ENCODE measurements at regions not wholly inside any gene's neighbourhood (a gene's known extent, or its start where the extent isn't known, plus 50 kb on each side); places are given as distances from the start of the nearest gene placed in this dataset.

- TF ChIP-seq POLR2A (IDR thresholded peaks at IDR 0.05), result no peak
- TF ChIP-seq, protein P1, sequence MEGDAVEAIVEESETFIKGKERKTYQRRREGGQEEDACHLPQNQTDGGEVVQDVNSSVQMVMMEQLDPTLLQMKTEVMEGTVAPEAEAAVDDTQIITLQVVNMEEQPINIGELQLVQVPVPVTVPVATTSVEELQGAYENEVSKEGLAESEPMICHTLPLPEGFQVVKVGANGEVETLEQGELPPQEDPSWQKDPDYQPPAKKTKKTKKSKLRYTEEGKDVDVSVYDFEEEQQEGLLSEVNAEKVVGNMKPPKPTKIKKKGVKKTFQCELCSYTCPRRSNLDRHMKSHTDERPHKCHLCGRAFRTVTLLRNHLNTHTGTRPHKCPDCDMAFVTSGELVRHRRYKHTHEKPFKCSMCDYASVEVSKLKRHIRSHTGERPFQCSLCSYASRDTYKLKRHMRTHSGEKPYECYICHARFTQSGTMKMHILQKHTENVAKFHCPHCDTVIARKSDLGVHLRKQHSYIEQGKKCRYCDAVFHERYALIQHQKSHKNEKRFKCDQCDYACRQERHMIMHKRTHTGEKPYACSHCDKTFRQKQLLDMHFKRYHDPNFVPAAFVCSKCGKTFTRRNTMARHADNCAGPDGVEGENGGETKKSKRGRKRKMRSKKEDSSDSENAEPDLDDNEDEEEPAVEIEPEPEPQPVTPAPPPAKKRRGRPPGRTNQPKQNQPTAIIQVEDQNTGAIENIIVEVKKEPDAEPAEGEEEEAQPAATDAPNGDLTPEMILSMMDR (IDR thresholded peaks at IDR 0.05), result no peak
Measured at GRCh38 chr6:3661390-3661789, 90.1 kb downstream of the PXDC1 start.
